GM12878 (cell line): ENCODE measurements at regions not wholly inside any gene's neighbourhood (a gene's known extent, or its start where the extent isn't known, plus 50 kb on each side); places are given as distances from the start of the nearest gene placed in this dataset.

Experiments used
- ATAC-seq: fragments of 200-7000 bp; cut with Tn5 transposase; 3 replicates; pipeline ENCODE4 v1.9.1; 2020; ENCODE audit warnings: mild to moderate bottlenecking, moderate library complexity
- BruUV-seq: library from RNA; stranded (reverse); fragments of 400-500 nt; replicated peaks from 2 replicates; lab custom pipeline; 2021; lab: Mats Ljungman, UMichigan
- CTCF ChIA-PET: fragments of 300-600 bp; sonication (Branson Sonifier 250); formaldehyde crosslinking; extraction: SDS; loops from one replicate; lab custom pipeline; 2021; ENCODE audit warnings: inconsistent platforms; lab: Yijun Ruan, JAX
- POLR2A ChIA-PET: fragments of 350-600 bp; formaldehyde crosslinking; extraction: SDS; loops from one replicate; lab custom pipeline; 2021; ENCODE audit warnings: inconsistent platforms; lab: Charles Lee
- RAD21 ChIA-PET: fragments of 300-600 bp; sonication (Branson Sonifier 250); formaldehyde crosslinking; loops from one replicate; lab custom pipeline; 2023; ENCODE audit warnings: antibody characterized with exemption; ENCODE audit not compliant: unreplicated experiment; lab: Charles Lee
- SMC1A ChIA-PET: fragments of 300-600 bp; sonication (Branson Sonifier 250); formaldehyde crosslinking; loops from one replicate; lab custom pipeline; 2023; ENCODE audit not compliant: unreplicated experiment, uncharacterized antibody; lab: Charles Lee
- DNase-seq: peaks from one replicate; pipeline ENCODE4 v3.0.0-alpha.2; 2011; ENCODE audit warnings: low read depth, low spot score
- FAIRE-seq: peaks from 3 replicates; lab custom pipeline; 2011; peaks lifted over from hg19 to GRCh38; lab: Jason Lieb, UNC
- H2AFZ ChIP-seq: 2 replicates; pipeline ENCODE4 v1.6.0; 2011; ENCODE audit warnings: low read depth, low read length, control low read depth; ENCODE audit not compliant: control insufficient read depth
- H3K27ac ChIP-seq: 2 replicates; pipeline ENCODE4 v1.5.1; 2011; ENCODE audit warnings: control low read depth; ENCODE audit not compliant: control insufficient read depth, insufficient read depth
- H3K27me3 ChIP-seq, 2 experiments: replicated peaks in 1 of 2; 2 replicates each; pipeline versions ENCODE4 v1.6.0 to v1.6.1; 2011; ENCODE audit warnings: low read length in 1 of 2; ENCODE audit not compliant: control insufficient read depth in 2 of 2, insufficient read depth in 2 of 2
- H3K36me3 ChIP-seq, 2 experiments: 2 replicates each; pipeline ENCODE4 v1.5.1; 2011; ENCODE audit warnings: low read length in 1 of 2; ENCODE audit not compliant: control insufficient read depth in 2 of 2, insufficient read depth in 2 of 2
- H3K4me1 ChIP-seq: 2 replicates; pipeline ENCODE4 v1.6.1; 2011; ENCODE audit warnings: mild to moderate bottlenecking, low read length, moderate library complexity, mixed read lengths; ENCODE audit not compliant: control insufficient read depth, insufficient read depth
- H3K4me2 ChIP-seq: 2 replicates; pipeline ENCODE4 v1.6.0; 2011; ENCODE audit warnings: control low read depth; ENCODE audit not compliant: control insufficient read depth, insufficient read depth
- H3K4me3 ChIP-seq: fragments of 200-600 bp; sonication (generic); 2 replicates; pipeline ENCODE4 v1.5.1; 2016
- H3K79me2 ChIP-seq: 2 replicates; pipeline ENCODE4 v1.6.0; 2011; ENCODE audit warnings: low read length; ENCODE audit not compliant: control insufficient read depth, insufficient read depth
- H3K9ac ChIP-seq: 2 replicates; pipeline ENCODE4 v1.8.0; 2011; ENCODE audit warnings: low read length, control low read depth, mixed read lengths; ENCODE audit not compliant: control insufficient read depth, insufficient read depth
- H3K9me3 ChIP-seq: replicated peaks from 3 replicates; pipeline ENCODE4 v1.5.1; 2011; ENCODE audit warnings: mild to moderate bottlenecking, low read length; ENCODE audit not compliant: control insufficient read depth, insufficient read depth
- H4K20me1 ChIP-seq: 2 replicates; pipeline ENCODE4 v1.6.0; 2011; ENCODE audit not compliant: control insufficient read depth, insufficient read depth
- GATAD2B ChIP-seq: fragments of 450-650 bp; conservative IDR thresholded peaks from 2 replicates; pipeline ENCODE4 v1.6.1; 2017; ENCODE audit warnings: low read depth, mild to moderate bottlenecking, moderate library complexity
- HDGF ChIP-seq: fragments of 450-650 bp; IDR thresholded peaks from 2 replicates; pipeline ENCODE4 v1.6.1; 2016; ENCODE audit warnings: antibody characterized with exemption
- MTA3 ChIP-seq: IDR thresholded peaks from 2 replicates; pipeline ENCODE4 v1.6.1; 2012; ENCODE audit warnings: low read length, inconsistent platforms, borderline replicate concordance
- MXI1 ChIP-seq: fragments of 150-350 bp; IDR thresholded peaks from 2 replicates; pipeline ENCODE4 v1.6.1; 2011; ENCODE audit warnings: low read depth, mild to moderate bottlenecking, inconsistent platforms, low read length, improper control_type of control experiment
- NR2C2 ChIP-seq: IDR thresholded peaks from 2 replicates; pipeline ENCODE4 v1.6.1; 2011; ENCODE audit warnings: borderline replicate concordance, low read depth; ENCODE audit not compliant: control insufficient read depth, insufficient read length
- SREBF2 ChIP-seq: IDR thresholded peaks from 2 replicates; pipeline ENCODE4 v1.6.1; 2012; ENCODE audit warnings: mild to moderate bottlenecking, low read length
- ZNF622 ChIP-seq: fragments of 450-650 bp; IDR thresholded peaks from 2 replicates; pipeline ENCODE4 v1.6.1; 2017; ENCODE audit warnings: mild to moderate bottlenecking, inconsistent platforms
- WGBS: methylation state at CpG from one replicate; pipeline ENCODE4 v1.1.6; 2016; ENCODE audit warnings: low lambda C conversion rate; ENCODE audit not compliant: insufficient replicate concordance, insufficient coverage; ENCODE audit errors: missing lambda C conversion rate; 5-methylcytosine and 5-hydroxymethylcytosine counted together
- in situ Hi-C: fragments of 300-500 bp; cut with MboI; formaldehyde crosslinking; loops from 9 replicates; pipeline ENCODE4 v1.14.3; 2018; ENCODE audit warnings: mixed read lengths
- intact Hi-C: fragments of 100-400 bp; cut with micrococcal nuclease; formaldehyde crosslinking; loops from one replicate; pipeline ENCODE4 v1.14.2; 2022; ENCODE audit not compliant: unreplicated experiment
- TF ChIP-seq, protein P1 (sequence below): fragments of 450-650 bp; formaldehyde crosslinking; IDR thresholded peaks from 2 replicates; pipeline ENCODE4 v1.4.0; 2020; ENCODE audit warnings: mild to moderate bottlenecking, moderate library complexity

DNA sequence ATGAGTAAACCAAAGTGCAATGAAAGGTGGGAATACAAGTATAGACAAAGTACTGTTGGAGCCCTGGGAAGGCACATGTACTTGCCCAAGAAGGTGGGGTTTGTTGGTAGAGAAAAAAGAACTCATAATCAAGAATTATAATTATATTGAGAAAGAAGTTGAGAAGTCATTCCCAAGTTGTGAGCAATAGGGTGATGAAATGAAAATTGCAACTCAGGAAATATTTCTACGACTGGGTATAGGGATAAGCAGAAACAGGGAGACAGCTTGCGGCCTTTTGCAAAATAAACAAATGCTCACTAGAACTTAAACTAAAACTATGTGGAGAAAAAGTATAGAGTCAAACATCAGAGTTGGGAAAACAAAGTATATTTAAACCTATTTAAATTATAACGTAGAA lies 250.7 kb upstream of the FAM83B start:
- no peak overlapping the region for H3K27ac ChIP-seq
- H3K9me3 ChIP-seq: no peaks in the 10 kb centered on the region
- H3K4me2 ChIP-seq: no peak overlapping the region
- DNase-seq (no peak), ATAC-seq (no peak), FAIRE-seq (no peak)
- ChIA-PET RAD21 (no interaction called here), POLR2A (no interaction called here), CTCF (no interaction called here), SMC1A (no interaction called here)
- intact Hi-C loops: no loop called here
- H3K27me3 ChIP-seq: no peaks in the 10 kb centered on the region
- no peaks in the 10 kb centered on the region for H3K79me2 ChIP-seq
- BruUV-seq: no TSS peak
- no peak overlapping the region for H2AFZ ChIP-seq
- no peak overlapping the region for H3K4me3 ChIP-seq
- H3K9ac ChIP-seq: no peak overlapping the region
- H3K4me1 ChIP-seq: no peaks in the 10 kb centered on the region
- WGBS: 17% methylated on average over 3 of the region's 3 CpGs
- H3K36me3 ChIP-seq: no peaks in the 10 kb centered on the region
- H4K20me1 ChIP-seq: no peaks in the 10 kb centered on the region
- TF ChIP-seq NR2C2: no peak
- TF ChIP-seq MTA3: no peak
- TF ChIP-seq, protein P1, sequence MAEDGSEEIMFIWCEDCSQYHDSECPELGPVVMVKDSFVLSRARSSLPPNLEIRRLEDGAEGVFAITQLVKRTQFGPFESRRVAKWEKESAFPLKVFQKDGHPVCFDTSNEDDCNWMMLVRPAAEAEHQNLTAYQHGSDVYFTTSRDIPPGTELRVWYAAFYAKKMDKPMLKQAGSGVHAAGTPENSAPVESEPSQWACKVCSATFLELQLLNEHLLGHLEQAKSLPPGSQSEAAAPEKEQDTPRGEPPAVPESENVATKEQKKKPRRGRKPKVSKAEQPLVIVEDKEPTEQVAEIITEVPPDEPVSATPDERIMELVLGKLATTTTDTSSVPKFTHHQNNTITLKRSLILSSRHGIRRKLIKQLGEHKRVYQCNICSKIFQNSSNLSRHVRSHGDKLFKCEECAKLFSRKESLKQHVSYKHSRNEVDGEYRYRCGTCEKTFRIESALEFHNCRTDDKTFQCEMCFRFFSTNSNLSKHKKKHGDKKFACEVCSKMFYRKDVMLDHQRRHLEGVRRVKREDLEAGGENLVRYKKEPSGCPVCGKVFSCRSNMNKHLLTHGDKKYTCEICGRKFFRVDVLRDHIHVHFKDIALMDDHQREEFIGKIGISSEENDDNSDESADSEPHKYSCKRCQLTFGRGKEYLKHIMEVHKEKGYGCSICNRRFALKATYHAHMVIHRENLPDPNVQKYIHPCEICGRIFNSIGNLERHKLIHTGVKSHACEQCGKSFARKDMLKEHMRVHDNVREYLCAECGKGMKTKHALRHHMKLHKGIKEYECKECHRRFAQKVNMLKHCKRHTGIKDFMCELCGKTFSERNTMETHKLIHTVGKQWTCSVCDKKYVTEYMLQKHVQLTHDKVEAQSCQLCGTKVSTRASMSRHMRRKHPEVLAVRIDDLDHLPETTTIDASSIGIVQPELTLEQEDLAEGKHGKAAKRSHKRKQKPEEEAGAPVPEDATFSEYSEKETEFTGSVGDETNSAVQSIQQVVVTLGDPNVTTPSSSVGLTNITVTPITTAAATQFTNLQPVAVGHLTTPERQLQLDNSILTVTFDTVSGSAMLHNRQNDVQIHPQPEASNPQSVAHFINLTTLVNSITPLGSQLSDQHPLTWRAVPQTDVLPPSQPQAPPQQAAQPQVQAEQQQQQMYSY: no peak
- TF ChIP-seq GATAD2B: no peak
- TF ChIP-seq HDGF: no peak
- no peak for TF ChIP-seq SREBF2
- no peak for TF ChIP-seq ZNF622
- no peak for TF ChIP-seq MXI1
- in situ Hi-C loops: no loop called here
